GM19452 (cell line): ENCODE measurements at regions not wholly inside any gene's neighbourhood (a gene's known extent, or its start where the extent isn't known, plus 50 kb on each side); places are given as distances from the start of the nearest gene placed in this dataset.
"Not testable (repeated sequence)": the region's sequence is repeated elsewhere in the genome, so short reads cannot be mapped to it uniquely, and the experiment has no call there.

Experiments
- ATAC-seq: cut with Tn5 transposase; IDR thresholded peaks from one replicate; pipeline ENCODE4 v1.9.1; 2021; ENCODE audit not compliant: unreplicated experiment

DNA sequence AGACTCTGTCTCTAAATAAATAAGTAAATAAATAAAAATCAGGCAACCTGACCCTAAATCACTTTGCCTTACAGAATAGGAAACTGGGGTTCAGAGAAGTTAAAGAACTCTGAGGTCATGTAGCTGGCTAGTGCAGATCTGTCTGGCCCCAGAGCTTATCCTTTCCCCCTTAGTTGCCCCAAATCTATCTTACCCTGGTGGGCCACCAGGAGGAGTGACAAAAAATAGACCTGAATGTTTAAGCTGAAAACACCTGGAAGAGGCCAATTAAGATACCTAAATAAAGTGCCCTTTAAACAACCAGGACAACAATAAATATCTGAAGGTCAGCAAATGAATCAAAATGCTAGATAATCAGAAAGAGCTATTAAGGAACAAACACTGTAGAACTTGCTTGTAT, 59.7 kb downstream of the TEX35 start:
- no peak for ATAC-seq

DNA sequence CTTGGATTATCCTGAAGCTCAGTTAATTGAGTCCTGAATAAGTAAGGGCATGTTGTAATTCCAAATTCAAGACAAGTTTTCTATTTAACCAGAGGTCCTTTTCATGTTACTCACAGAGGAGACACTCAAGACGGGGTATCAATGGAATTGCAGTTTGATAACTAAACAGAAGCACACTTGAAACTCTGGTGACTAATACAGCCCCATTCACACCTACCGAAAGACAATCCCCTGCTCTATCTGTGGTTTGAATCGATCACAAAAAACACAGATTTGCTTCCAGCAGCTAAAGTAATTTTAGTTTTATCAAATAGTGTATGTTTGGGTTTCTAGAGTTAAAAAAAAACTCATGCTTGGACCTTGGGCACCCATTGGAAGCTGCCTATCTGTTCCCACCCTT, 60.4 kb downstream of the TEX35 start:
- ATAC-seq = peak; percentile 80

DNA sequence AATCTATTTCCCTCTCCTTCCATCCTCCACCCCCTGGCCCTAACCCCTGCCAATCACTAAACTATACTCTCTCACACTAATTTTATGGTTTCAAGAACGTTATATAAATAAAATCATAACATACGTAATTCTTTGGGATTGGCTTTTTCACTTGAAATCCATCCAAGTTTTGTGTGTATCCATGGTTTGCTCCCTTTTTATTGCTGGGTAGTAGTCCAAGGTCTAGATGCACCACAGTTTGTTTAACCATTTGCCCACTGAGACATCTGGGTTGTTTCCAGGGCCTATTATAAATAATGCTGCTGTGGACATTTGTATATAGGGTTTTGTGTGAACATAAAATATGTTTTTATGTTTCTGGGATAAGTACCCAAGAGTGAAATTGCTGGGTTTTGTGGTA, 61.4 kb downstream of the TEX35 start:
- ATAC-seq = no peak

DNA sequence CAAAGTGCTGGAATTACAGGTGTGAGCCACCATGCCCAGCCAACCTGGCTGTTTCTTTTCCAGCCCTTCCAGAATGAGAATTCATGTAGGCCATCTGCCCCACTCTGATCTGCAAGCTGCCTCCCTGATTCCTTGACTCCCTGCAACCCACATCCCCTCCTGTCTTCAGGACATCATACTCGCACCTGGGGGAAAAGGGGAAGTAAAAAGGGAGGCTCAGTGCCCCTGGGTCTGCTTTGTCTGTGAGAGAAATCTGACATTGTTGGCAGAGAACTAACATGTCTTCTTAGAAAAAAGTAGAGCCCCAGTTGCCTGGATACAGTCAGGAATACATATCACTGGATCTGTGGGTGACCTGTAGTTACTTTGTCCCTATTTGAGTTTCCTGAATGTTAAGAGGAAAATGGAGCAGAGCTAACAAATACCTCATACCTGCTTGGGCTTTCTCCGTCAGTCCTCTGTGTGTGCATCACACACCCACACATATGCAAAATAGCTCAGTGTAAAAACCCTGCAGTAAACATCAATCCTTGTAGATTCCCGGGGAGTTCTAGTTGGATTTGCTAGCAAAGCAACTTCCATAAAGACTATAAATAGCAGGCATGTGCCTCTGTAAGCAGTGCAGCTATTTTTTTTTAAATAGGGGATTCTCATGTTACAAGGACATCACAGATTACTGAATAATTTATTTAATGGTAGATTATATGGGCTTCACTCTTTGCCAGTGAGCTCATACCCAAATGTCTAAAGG, 62.9 kb downstream of the TEX35 start:
- no peak for ATAC-seq

DNA sequence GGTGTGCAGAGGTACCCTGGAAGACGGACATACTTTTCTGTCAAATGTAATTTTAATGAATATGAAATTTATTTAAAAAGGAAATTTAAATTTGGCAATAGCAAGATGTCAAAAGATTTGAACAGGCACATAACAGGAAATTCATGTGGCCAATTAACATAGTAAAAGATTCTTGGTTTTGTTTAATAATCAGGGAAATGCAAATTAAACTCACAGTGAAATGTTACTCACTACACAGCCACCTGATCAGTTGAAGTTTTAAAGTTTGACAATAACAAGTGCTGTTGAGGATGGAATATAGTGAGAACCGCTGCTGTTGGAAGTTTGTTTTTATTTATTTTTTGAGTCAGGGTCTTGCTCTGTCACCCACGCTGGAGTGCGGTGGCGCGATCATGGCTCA, 63.9 kb downstream of the TEX35 start:
- no peak for ATAC-seq

DNA sequence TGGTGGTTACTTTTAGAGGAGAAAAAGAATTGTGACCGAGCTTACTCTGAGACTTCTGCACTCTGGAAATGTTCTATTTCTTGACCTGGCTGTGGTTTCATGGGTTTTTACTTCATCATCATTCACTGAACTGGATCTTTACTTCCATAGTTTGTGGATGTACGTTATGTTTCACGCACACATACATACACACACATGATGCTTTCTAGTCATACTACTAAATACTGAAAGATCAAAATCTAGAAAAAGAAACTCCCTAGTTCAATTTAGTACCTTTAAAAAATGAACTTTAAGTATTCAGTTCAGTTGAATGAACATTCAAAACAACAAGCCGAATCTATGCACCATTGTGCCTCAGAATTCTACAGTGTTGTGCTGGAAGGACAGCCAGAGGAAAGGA, 65.0 kb downstream of the TEX35 start:
- no peak for ATAC-seq

DNA sequence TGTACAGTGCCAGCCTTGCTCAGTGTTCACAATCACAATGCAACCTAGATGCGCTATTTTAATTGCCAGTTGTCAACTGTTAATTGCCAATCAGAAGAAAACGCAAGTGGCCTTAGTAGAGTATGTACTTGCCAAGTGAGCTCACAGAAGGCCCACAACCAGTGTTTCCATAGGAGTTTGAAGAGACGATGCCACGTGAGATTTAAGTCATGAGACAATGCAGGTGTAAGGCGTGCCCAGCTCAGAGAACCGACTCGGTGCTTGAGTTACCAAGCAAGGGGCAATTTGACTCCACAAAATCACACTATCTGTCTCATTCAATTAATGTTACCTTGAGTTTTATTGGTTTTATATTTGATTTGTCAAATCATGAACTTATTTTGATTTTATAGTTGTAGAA, 65.6 kb downstream of the TEX35 start:
- ATAC-seq = no peak

DNA sequence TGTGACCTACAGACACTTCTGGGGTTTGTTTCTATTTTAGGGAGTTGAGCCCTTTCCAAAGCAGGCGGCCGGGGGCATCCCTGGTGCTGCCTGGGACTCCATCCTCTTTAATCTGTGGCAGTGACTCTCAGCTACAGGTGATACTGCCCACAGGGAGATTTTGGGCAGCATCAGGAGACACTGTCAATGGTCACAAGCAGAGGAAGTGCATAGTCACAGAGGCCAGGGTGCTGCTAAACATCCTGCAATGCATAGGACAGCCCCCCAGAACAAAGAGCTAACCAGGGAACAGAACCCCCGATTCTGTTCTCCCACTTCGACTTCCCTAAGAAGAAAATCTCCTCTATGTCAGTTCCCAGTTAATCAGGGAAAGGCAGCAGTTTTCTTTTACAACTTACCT, 66.2 kb downstream of the TEX35 start:
- no peak for ATAC-seq

DNA sequence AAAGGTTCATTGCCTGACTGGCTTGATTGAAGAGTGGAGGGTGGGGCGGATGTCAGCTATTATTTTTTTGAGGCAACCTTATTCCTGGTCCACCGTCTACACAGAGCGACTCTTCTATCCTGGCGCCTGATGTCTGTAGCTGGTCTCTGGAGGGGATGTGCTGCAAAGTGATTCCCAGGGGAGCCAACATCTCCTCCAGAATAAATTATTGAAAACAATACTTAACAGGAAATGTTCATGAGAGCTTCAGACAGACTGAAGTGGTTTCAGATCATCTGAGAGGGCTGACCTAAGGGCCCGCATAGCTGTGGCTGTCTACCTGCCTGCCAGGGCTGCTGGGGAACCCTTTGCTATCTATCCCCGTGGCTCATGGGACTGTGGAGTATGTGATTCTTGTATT, 66.7 kb downstream of the TEX35 start:
- peak; percentile 54 for ATAC-seq

DNA sequence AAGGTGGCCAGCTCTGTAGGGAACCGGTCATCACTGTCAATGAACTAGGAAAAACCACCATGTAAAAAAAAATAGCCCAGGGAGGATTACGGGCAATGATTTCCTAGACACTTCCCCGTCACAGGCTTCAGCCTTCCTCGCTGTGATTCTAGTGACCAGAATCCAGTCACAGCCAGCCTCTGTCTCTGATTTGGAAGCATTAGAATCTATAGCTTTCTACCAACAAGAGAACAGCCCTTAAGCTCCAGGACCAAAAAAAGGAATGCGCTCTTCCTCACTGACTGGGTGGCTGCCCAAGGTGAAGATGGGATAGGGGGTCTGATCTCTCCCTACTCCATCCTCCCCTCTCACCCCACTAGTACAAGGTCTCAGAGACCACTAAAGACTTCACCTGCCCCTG, 67.2 kb downstream of the TEX35 start:
- ATAC-seq = no peak

DNA sequence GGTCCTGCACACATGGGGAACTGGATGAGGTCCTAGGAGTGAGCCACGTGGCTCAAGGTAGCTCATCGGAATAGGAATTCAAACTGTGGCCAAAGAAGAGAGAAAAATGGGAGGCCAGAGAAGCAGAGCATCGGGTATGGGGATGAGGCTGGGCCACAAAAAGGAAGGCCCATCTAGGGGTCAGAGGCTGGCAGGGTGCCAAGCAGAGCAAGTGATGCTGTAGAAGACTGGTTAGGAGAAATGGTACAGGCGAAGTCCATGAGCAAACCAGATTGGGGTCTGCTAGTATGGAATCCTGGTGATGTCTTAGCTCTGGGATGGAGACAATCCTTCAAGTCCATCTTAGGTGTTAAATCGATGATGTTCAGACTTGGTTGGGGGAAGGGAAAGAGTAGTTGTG, 68.0 kb downstream of the TEX35 start:
- ATAC-seq = peak; percentile 1

DNA sequence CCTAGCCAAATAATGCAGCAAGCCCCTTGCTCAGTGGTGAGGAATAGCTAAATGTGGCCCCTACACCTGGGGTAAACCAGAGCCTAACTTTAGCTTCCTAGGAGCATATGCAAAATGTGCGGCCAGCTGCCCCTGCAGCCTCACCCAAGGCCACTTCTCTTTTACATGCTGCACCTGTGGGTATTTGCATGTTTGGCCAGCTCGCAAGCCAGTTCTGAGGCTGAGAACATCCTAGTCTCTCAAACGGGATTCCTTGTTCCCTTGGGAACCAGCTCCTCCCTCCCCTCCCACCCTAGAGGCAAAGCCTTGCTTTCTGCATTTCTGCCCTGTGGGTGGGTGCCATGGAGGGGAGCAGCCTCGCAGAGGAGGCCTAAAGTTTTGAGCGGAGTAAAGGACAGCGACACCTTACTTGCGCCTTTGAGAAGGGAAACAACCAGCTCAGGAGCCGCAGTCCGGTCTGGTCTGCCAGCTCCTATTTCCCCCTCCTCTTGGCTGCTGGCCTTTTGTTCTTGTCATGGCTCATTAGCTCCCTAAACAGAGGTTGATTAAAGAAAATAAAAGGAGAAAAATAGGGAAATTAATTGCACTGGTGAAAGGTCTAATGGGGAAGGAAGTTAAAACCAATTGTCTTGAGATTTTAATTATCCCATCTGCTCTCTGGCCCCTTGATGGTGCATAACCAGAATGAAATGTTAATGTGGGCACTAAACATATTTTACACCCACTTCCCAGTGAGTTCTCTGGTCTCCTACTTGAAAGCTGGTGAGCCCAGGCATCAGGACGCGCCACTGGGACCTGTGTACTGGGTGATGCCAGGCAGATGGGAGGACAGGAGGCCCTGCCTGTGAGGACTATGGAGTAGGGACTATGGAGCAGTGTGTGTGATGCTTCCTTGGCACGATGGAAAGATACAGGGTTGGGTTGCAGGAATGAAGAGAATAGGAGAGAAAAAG, 68.7 kb downstream of the TEX35 start:
- ATAC-seq = peak; percentile 80

DNA sequence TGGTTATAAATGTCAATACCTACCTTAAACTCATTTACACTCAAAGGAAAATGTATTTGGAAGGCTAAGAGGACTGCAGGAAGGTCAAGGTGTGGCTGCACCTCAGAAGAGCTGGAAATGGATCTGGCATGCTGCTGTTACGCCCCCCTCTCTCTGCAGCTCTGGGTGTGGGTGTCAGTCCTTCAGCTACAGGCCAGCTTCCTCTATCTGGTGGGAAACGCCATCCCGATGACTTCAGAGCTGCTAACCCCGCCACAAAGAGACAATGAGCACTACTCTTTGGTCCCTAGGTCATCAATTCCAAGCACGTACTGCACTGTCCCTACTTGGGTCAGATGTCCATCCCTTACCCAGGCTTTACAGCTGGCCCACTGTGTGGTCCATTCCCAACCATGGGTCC, 74.2 kb downstream of the TEX35 start:
- no peak for ATAC-seq

DNA sequence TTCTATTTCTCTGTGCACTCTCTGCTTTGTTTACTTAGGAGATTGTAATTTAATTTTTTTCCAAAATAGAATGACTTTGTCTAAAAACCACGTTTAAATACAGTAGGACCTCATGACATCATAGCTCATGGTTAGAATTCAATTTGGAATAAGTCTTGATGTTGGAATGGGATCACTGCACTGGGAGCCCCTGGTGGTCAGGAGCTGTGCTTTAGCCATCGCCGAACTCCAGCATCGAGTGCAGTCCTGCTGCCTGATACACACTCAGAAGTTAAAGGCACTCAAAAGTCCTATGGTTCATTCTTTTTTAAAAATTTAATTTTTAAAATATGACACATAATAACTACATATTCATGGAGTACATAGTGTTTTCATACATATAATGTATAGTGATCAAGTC, 75.1 kb downstream of the TEX35 start:
- no peak for ATAC-seq

DNA sequence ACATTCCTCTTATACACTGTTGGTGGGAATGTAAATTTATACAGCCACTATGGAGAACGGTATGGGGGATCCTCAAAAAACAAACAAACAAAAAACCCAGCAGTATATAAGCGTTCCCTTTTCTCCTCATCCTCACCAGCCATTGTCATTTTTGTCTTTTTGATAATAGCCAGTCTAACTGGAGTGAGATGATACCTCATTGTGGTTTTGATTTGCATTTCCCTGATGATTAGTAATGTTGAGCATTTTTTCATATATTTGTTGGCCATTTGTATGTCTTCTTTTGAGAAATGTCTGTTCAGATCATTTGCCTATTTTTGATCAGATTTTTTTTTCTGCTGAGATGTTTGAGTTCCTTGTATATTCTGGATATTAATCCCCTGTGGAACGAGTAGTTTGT, 76.1 kb downstream of the TEX35 start:
- not testable (repeated sequence) for ATAC-seq

DNA sequence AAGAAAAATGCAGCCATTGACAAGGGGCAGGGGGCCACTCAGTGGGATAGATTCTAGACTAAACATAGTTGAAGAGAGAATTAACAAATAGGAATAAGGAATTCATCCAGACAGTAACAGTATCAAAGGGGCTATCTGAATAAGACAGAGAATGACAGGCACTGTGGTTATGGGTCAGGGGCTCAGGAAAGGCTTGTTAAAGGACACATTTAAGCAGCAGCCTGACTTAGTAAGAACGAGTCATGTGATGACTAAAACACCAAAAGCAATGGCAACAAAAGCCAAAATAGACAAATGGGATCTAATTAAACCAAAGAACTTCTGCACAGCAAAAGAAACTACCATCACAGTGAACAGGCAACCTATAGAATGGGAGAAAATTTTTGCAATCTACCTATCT, 78.9 kb downstream of the TEX35 start:
- ATAC-seq = not testable (repeated sequence)

DNA sequence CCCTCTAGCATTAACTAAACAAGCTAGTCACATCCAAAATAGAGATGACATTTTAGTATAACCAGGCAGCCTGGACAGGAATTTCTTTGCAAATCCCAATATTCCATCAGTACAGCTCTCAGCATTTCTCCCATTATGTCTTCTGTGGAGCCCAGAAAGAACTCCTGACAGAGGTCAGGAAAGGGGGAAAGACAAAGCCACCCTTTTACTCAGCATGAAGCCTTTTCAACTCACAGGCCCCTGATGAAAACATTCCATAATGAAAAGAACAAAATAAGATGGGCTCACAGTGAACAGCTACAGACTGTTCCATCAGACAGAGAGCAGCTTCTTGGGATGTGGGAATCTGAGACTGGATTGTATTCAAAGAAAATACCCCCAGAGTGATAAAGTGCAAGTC, 80.6 kb downstream of the TEX35 start:
- no peak for ATAC-seq

DNA sequence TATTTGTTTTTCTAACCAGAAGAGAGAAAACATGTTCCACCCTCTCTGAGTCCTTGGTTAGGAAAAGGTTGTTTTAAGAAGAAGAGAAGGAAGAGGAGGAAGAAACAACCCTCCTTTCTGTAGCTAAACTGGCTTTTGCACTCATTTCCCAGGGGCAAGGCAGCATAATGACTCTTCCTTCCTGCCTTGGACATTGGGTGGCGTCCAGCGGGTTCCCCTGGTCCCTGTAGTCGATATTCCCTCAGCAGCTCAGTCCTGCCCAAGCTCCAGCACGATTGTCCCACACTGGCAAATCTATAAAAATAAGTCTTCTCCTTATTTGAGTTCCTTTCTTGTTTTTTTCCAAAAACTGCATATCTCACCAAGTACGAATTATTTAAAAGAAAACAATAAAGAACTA, 81.2 kb downstream of the TEX35 start:
- no peak for ATAC-seq

DNA sequence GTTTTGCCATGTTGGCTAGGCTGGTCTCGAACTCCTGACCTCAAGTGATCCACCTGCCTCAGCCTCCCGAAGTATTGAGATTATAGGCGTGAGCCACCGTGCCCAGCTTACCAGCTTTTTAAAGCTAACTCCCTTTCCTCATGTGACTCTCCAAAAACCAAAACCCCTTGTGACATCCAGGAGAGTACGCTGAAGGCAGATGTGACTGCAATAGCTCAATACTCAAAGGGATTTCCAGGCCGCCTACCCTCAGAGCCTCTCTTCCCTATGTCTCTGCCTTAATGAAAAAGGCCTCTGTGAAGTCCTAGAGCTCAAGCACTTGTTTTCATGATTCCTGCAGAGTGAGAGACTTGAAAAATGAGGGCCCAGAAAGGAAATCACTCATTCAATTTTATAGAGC, 82.6 kb downstream of the TEX35 start:
- no peak for ATAC-seq

DNA sequence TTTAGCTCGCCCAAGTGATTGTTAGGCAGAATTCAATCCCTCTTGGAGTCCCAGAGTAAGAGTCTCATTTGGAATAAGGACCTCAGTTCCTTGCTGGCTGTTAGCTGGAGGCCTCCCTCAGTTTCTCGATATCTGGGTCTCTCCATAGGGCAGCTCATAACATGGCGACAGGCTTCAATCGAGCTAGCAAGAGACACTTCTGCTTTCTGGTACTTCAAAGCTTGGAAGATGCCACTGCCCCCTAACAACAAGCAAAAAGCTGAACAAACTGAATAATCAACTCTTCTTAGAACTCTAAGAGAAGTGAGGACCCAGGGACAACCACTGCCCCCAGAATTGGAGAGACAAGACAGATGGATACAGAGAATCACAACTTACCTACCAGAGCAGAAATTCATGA, 86.2 kb downstream of the TEX35 start:
- ATAC-seq = no peak

DNA sequence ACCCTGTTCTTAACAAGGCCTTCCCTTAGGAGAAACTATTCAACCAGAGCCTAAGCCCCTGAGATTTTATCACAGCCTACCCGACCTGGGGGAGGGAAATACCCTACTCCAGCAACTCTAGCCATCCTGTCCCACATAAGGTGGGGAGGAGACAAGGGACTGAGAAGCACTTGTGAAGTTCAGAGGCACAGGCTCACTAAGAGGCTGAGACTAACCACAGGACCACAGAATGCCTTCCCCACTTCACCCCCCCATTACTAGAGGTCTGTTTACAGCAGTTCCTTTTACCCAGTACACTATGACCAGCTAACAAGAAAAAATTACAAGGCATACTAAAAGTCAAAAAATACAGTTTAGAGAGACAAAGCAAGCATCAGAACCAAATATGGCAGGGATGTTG, 86.8 kb downstream of the TEX35 start:
- ATAC-seq = no peak

DNA sequence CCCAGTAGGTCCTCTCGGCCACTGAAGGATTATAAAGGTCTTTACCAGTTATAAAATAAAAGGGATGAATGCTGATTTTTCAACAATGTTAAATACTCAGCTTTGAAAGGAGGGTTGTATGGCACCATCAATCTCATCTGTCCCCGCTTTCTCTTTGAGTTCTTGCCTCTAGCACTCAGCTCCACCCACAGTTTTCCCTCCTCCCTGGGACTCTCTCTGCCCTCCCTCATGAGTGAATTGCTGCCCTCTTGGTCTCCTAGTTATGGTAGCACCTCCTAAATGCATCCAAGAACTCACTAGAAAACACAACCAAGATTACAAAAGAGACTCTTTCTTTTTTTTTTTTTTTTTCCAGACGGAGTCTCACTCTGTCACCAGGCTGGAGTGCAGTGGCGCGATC, 91.0 kb downstream of the TEX35 start:
- no peak for ATAC-seq
